ENCODE measurements at regions not wholly inside any gene's neighbourhood (a gene's known extent, or its start where the extent isn't known, plus 50 kb on each side); places are given as distances from the start of the nearest gene placed in this dataset.

GRCh38 chr3:168752339-168752738, 656.6 kb upstream of the GOLIM4 start:
- H3K4me2 ChIP-seq (ENCODE audit: low read depth, low read length, poor library complexity, severe bottlenecking), result no peak overlapping the region

GRCh38 chr3:168747697-168748096, 652.0 kb upstream of the GOLIM4 start:
- Histone ChIP-seq H3K36me3 (ENCODE audit: low read length) (no peaks in the 10 kb centered on the region), H4K20me1 (ENCODE audit: low read depth, low read length) (no peaks in the 10 kb centered on the region), H3F3A (ENCODE audit: insufficient read depth) (no peaks in the 10 kb centered on the region), H3K27ac (ENCODE audit: low read depth, low read length) (no peak overlapping the region), H2AFZ (ENCODE audit: low read depth, low read length, severe bottlenecking) (no peak overlapping the region), H3K9me2 (replicated peaks; ENCODE audit: insufficient read depth, low read length) (no peaks in the 10 kb centered on the region), H3K4me3 (ENCODE audit: insufficient read depth, low read length, poor library complexity, severe bottlenecking) (no peak overlapping the region), H3K9ac (ENCODE audit: low read length) (no peak overlapping the region), H3K4me2 (ENCODE audit: low read depth, low read length, poor library complexity, severe bottlenecking) (no peak overlapping the region), H3K79me2 (ENCODE audit: insufficient read depth, low read length) (no peaks in the 10 kb centered on the region), H3K9me3 (ENCODE audit: insufficient read depth, low read length) (no peaks in the 10 kb centered on the region), H3K27me3 (ENCODE audit: low read length) (no peaks in the 10 kb centered on the region)
- TF ChIP-seq CTCF (IDR thresholded peaks at IDR 0.05; ENCODE audit: insufficient read depth, low read length, poor library complexity, severe bottlenecking), result no peak
- no peak for TF ChIP-seq EZH2phosphoT487 (conservative IDR thresholded peaks at IDR 0.05; ENCODE audit: low read length)

More at GRCh38 chr3:168752339-168752738, 656.6 kb upstream of the GOLIM4 start:
- Histone ChIP-seq H3K9me2 (replicated peaks; ENCODE audit: insufficient read depth, low read length) (no peaks in the 10 kb centered on the region), H3K9ac (ENCODE audit: low read length) (no peak overlapping the region), H3K27me3 (ENCODE audit: low read length) (no peaks in the 10 kb centered on the region), H3F3A (ENCODE audit: insufficient read depth) (no peaks in the 10 kb centered on the region), H3K4me3 (ENCODE audit: insufficient read depth, low read length, poor library complexity, severe bottlenecking) (no peak overlapping the region), H3K9me3 (ENCODE audit: insufficient read depth, low read length) (no peaks in the 10 kb centered on the region), H2AFZ (ENCODE audit: low read depth, low read length, severe bottlenecking) (no peak overlapping the region), H3K36me3 (ENCODE audit: low read length) (no peaks in the 10 kb centered on the region), H4K20me1 (ENCODE audit: low read depth, low read length) (no peaks in the 10 kb centered on the region), H3K79me2 (ENCODE audit: insufficient read depth, low read length) (no peaks in the 10 kb centered on the region), H3K27ac (ENCODE audit: low read depth, low read length) (no peak overlapping the region)
- TF ChIP-seq CTCF (IDR thresholded peaks at IDR 0.05; ENCODE audit: insufficient read depth, low read length, poor library complexity, severe bottlenecking) (no peak), EZH2phosphoT487 (conservative IDR thresholded peaks at IDR 0.05; ENCODE audit: low read length) (no peak)

DNA sequence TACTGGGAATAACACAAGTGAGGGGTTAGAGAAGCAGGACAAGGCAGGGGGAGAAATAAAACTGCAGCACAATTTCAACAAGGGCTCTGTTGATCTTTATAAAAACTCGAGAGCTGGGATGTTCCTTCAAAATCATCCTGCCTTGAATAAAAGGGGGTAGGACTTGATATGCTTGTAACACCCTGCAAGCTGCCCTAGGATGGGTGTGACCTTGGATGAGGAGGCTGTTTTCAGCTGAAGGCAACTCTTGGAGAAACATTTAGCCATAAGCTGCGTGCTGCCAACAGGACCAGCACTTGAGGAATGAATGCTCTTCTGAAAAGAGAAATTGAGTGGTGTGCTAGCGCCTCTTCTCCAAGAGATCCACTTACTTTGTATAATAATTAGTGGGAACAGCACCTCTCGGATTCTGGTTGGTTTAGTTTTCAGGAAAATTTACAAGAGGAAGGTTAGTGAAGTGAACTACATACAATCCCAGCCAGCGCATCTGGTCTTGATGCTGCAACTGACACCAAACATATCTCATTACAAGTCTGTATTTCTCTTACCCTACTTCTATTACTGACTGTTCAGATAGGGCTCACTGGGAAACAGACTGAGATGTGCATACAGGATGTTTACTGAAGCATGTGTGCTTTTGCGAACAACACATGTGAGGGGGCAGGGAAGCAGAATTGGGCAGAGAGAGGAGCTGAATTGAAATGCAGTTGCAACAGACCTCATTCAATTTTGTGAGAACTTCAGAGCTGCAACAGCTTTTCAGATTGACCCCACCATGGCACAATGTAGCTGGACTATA, 643.0 kb upstream of the GOLIM4 start:
- Histone ChIP-seq H3K9me2 (replicated peaks; ENCODE audit: insufficient read depth, low read length) (no peaks in the 10 kb centered on the region), H3F3A (ENCODE audit: insufficient read depth) (no peaks in the 10 kb centered on the region), H3K4me3 (ENCODE audit: insufficient read depth, low read length, poor library complexity, severe bottlenecking) (no peak overlapping the region), H3K79me2 (ENCODE audit: insufficient read depth, low read length) (no peaks in the 10 kb centered on the region), H2AFZ (ENCODE audit: low read depth, low read length, severe bottlenecking) (no peak overlapping the region), H4K20me1 (ENCODE audit: low read depth, low read length) (no peaks in the 10 kb centered on the region), H3K27me3 (ENCODE audit: low read length) (no peaks in the 10 kb centered on the region), H3K27ac (ENCODE audit: low read depth, low read length) (no peak overlapping the region), H3K36me3 (ENCODE audit: low read length) (no peaks in the 10 kb centered on the region), H3K4me2 (ENCODE audit: low read depth, low read length, poor library complexity, severe bottlenecking) (no peak overlapping the region), H3K9me3 (ENCODE audit: insufficient read depth, low read length) (no peaks in the 10 kb centered on the region), H3K9ac (ENCODE audit: low read length) (no peak overlapping the region)
- no peak for TF ChIP-seq EZH2phosphoT487 (conservative IDR thresholded peaks at IDR 0.05; ENCODE audit: low read length)
- TF ChIP-seq CTCF (IDR thresholded peaks at IDR 0.05; ENCODE audit: insufficient read depth, low read length, poor library complexity, severe bottlenecking), result no peak
